PC-9 (cell line): ENCODE measurements at regions not wholly inside any gene's neighbourhood (a gene's known extent, or its start where the extent isn't known, plus 50 kb on each side); places are given as distances from the start of the nearest gene placed in this dataset.
A peak's percentile ranks its signal among the peaks of the same experiment; 100 is the strongest.

Experiments
- BruUV-seq: library from RNA; stranded (reverse); fragments of 400-500 nt; replicated peaks from 2 replicates; lab custom pipeline; 2021; lab: Mats Ljungman, UMichigan
- CTCF ChIA-PET: fragments of 300-600 bp; sonication (Branson Sonifier 250); formaldehyde crosslinking; loops from one replicate; lab custom pipeline; 2022; ENCODE audit warnings: antibody characterized with exemption; lab: Charles Lee
- POLR2A ChIA-PET: fragments of 300-600 bp; sonication (Branson Sonifier 250); formaldehyde crosslinking; loops from one replicate; lab custom pipeline; 2022; ENCODE audit warnings: antibody characterized with exemption; ENCODE audit not compliant: unreplicated experiment; lab: Charles Lee
- DNase-seq, 2 experiments: peaks; one replicate each; pipeline versions ENCODE4 v3.0.0 to v3.0.0-alpha.2; 2015 to 2022; ENCODE audit warnings: mixed read lengths in 1 of 2
- H2AFZ ChIP-seq: fragments of 200-600 bp; sonication (generic); 2 replicates; pipeline ENCODE4 v1.8.1; 2017; ENCODE audit warnings: antibody characterized with exemption
- H3F3A ChIP-seq: fragments of 200-600 bp; sonication (generic); 2 replicates; pipeline ENCODE4 v1.8.1; 2017; ENCODE audit warnings: antibody characterized with exemption, mild to moderate bottlenecking, low read depth; ENCODE audit not compliant: insufficient read depth
- H3K27ac ChIP-seq: fragments of 200-600 bp; sonication (generic); 2 replicates; pipeline ENCODE4 v1.6.1; 2016; ENCODE audit warnings: mixed run types
- H3K27me3 ChIP-seq: fragments of 200-600 bp; sonication (generic); 2 replicates; pipeline ENCODE4 v1.6.1; 2016; ENCODE audit warnings: low read depth, mixed run types; ENCODE audit not compliant: insufficient read depth
- H3K36me3 ChIP-seq: fragments of 200-600 bp; sonication (generic); 2 replicates; pipeline ENCODE4 v1.6.1; 2016; ENCODE audit warnings: low read depth, mixed run types
- H3K4me1 ChIP-seq: fragments of 200-600 bp; sonication (generic); replicated peaks from 2 replicates; pipeline ENCODE4 v1.6.1; 2016; ENCODE audit warnings: mixed run types; ENCODE audit not compliant: insufficient read depth
- H3K4me2 ChIP-seq: fragments of 200-600 bp; sonication (generic); 2 replicates; pipeline ENCODE4 v1.6.1; 2017; ENCODE audit warnings: mixed run types
- H3K4me3 ChIP-seq: fragments of 200-600 bp; sonication (generic); 2 replicates; pipeline ENCODE4 v1.6.1; 2016; ENCODE audit warnings: mixed run types
- H3K79me2 ChIP-seq: fragments of 200-600 bp; sonication (generic); 2 replicates; pipeline ENCODE4 v1.6.1; 2017; ENCODE audit warnings: low read depth, mixed run types
- H3K9me2 ChIP-seq: fragments of 200-600 bp; sonication (generic); 2 replicates; pipeline ENCODE4 v1.8.1; 2017; ENCODE audit warnings: mild to moderate bottlenecking; ENCODE audit not compliant: insufficient read depth
- H3K9me3 ChIP-seq: fragments of 200-600 bp; sonication (generic); 2 replicates; pipeline ENCODE4 v1.8.1; 2016; ENCODE audit warnings: low read depth; ENCODE audit not compliant: insufficient read depth
- H4K20me1 ChIP-seq: fragments of 200-600 bp; sonication (generic); 2 replicates; pipeline ENCODE4 v1.8.1; 2017; ENCODE audit not compliant: insufficient read depth
- EZH2 ChIP-seq: fragments of 200-600 bp; sonication (generic); IDR thresholded peaks from 2 replicates; pipeline ENCODE4 v1.8.0; 2017; ENCODE audit warnings: antibody characterized with exemption, low read depth
- intact Hi-C: fragments of 100-400 bp; cut with micrococcal nuclease; formaldehyde crosslinking; loops from one replicate; pipeline ENCODE4 v1.10.0; 2022; ENCODE audit not compliant: unreplicated experiment
- TF ChIP-seq, protein P1 (sequence below): fragments of 200-600 bp; sonication (generic); conservative IDR thresholded peaks from 2 replicates; pipeline ENCODE4 v1.6.1; 2017; ENCODE audit warnings: mixed run types, antibody characterized with exemption, mild to moderate bottlenecking, moderate library complexity

DNA sequence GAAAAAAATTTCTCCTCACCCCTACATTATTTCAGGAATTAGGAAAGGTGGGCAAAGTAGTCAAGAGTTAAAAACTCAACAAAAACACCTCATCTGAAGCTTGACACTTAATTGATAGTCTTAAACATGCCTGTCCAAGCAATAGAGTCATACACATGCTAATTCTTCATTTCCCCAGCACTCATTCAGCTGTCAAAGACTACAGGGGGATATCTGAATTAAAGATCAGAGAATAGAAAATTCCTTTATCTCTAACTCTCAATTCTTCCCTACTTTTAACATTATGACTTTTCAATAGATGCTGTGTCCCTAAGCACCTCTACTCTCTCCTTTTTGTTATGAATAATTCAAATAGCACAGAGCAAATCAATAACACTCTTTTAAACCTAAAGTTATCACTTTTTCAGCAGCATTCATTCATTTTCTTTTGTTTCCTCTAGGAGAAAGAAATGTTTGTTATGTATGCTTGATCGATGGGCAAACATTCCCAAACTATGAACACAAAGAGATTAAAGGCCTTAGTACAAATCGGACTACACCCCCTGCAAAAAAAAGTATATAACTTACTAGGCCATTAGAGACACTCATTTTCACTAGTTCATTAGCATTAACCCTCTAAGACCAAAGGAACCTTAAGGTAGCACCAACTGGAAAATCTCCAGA lies 94.9 kb upstream of the SPTLC3 start:
- H2AFZ ChIP-seq: no peak overlapping the region
- no peaks in the 10 kb centered on the region for H3K27me3 ChIP-seq
- H4K20me1 ChIP-seq: no peaks in the 10 kb centered on the region
- intact Hi-C loops: no loop called here
- no peaks in the 10 kb centered on the region for H3K4me1 ChIP-seq
- H3K9me3 ChIP-seq: no peaks in the 10 kb centered on the region
- H3F3A ChIP-seq: no peaks in the 10 kb centered on the region
- no peaks in the 10 kb centered on the region; the same call in 1 of the 2 replicates for H3K9me2 ChIP-seq
- CTCF ChIA-PET: interaction anchor here (0.7 kb wide), 1 partner anchor 171 kb away, joined by 3 read pairs; no protein-coding TSS in a partner anchor
- no peak overlapping the region for H3K27ac ChIP-seq
- POLR2A ChIA-PET: no interaction called here
- BruUV-seq: no TSS peak
- H3K4me2 ChIP-seq: no peak overlapping the region
- TF ChIP-seq EZH2: no peak
- TF ChIP-seq, protein P1, sequence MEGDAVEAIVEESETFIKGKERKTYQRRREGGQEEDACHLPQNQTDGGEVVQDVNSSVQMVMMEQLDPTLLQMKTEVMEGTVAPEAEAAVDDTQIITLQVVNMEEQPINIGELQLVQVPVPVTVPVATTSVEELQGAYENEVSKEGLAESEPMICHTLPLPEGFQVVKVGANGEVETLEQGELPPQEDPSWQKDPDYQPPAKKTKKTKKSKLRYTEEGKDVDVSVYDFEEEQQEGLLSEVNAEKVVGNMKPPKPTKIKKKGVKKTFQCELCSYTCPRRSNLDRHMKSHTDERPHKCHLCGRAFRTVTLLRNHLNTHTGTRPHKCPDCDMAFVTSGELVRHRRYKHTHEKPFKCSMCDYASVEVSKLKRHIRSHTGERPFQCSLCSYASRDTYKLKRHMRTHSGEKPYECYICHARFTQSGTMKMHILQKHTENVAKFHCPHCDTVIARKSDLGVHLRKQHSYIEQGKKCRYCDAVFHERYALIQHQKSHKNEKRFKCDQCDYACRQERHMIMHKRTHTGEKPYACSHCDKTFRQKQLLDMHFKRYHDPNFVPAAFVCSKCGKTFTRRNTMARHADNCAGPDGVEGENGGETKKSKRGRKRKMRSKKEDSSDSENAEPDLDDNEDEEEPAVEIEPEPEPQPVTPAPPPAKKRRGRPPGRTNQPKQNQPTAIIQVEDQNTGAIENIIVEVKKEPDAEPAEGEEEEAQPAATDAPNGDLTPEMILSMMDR: no peak
- no peaks in the 10 kb centered on the region for H3K79me2 ChIP-seq
- H3K4me3 ChIP-seq: no peak overlapping the region
- DNase-seq: no peak
- H3K36me3 ChIP-seq: no peaks in the 10 kb centered on the region

DNA sequence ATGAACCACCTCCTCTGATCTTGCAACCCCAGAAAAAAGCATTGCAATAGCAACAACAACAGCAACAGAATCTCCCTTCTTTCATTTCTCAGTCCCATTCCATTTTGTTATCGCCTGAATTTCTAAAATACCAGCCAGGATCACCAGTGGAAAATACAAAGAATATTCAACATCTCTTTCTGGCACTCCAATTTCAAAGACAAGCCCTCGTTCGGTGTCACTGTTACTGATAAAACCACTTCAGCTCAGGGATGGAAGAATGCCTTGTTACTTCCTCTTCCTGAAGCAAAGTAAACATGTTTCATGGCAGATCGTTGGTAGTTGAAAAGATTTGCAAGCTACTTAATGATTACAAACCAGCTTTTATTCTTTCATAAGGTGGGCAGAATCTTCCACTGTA lies 94.0 kb upstream of the SPTLC3 start:
- TF ChIP-seq EZH2: no peak
- TF ChIP-seq, protein P1: no peak
- POLR2A ChIA-PET: interaction anchor here (0.6 kb wide), 1 partner anchor 388 kb away, joined by 4 read pairs; no protein-coding TSS in a partner anchor

GRCh38 chr20:12916699-12917098 lies 92.1 kb upstream of the SPTLC3 start:
- intact Hi-C loops: no loop called here
- Histone ChIP-seq H3K36me3 (no peaks in the 10 kb centered on the region), H3K27ac (no peak overlapping the region), H2AFZ (no peak overlapping the region), H3K9me2 (no peaks in the 10 kb centered on the region; the same call in 1 of the 2 replicates), H3K79me2 (no peaks in the 10 kb centered on the region), H3K27me3 (no peaks in the 10 kb centered on the region), H3K4me2 (no peak overlapping the region), H3K9me3 (no peaks in the 10 kb centered on the region), H3K4me3 (no peak overlapping the region), H3K4me1 (no peaks in the 10 kb centered on the region), H4K20me1 (no peaks in the 10 kb centered on the region), H3F3A (no peaks in the 10 kb centered on the region)
- POLR2A ChIA-PET: no interaction called here
- CTCF ChIA-PET: interaction anchor here (0.7 kb wide), 1 partner anchor 105 kb away, joined by 3 read pairs; no protein-coding TSS in a partner anchor
- no peak for TF ChIP-seq EZH2
- TF ChIP-seq, protein P1: no peak
- peak in 1 of 2 experiments; percentile 55 for DNase-seq
- BruUV-seq: no TSS peak

More for the DNA sequence above, 94.0 kb upstream of the SPTLC3 start:
- Histone ChIP-seq H3K9me2 (no peaks in the 10 kb centered on the region; the same call in 1 of the 2 replicates), H4K20me1 (no peaks in the 10 kb centered on the region), H3K36me3 (no peaks in the 10 kb centered on the region), H3K27ac (no peak overlapping the region), H3K9me3 (no peaks in the 10 kb centered on the region), H3K27me3 (no peaks in the 10 kb centered on the region), H2AFZ (no peak overlapping the region), H3K79me2 (no peaks in the 10 kb centered on the region), H3K4me2 (no peak overlapping the region), H3K4me1 (no peaks in the 10 kb centered on the region), H3K4me3 (no peak overlapping the region), H3F3A (no peaks in the 10 kb centered on the region)
- CTCF ChIA-PET: no interaction called here
- BruUV-seq: no TSS peak
- DNase-seq: no peak
- intact Hi-C loops: no loop called here
